ENCODE measurements at regions not wholly inside any gene's neighbourhood (a gene's known extent, or its start where the extent isn't known, plus 50 kb on each side); places are given as distances from the start of the nearest gene placed in this dataset.

DNA sequence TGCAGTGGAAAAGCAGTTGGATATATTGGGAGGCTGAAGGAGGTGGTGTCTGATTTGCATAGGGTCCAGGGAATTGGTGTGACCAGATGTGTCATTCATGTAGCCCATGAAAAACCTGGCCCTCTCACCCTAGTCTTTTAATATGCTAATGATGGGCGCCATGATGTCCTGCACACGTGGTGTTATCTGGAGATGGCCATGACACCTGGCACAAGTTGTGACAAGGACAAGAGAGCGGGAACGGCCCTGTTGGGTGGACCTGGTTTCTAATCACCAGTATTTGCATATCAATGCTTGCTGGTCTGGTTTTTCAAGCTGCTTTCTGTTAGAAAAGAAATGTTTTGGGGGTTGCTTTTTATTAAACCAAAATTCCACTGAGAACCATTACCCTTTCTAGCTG is 87.4 kb downstream of the ZXDA start:
- TF ChIP-seq, protein P1, sequence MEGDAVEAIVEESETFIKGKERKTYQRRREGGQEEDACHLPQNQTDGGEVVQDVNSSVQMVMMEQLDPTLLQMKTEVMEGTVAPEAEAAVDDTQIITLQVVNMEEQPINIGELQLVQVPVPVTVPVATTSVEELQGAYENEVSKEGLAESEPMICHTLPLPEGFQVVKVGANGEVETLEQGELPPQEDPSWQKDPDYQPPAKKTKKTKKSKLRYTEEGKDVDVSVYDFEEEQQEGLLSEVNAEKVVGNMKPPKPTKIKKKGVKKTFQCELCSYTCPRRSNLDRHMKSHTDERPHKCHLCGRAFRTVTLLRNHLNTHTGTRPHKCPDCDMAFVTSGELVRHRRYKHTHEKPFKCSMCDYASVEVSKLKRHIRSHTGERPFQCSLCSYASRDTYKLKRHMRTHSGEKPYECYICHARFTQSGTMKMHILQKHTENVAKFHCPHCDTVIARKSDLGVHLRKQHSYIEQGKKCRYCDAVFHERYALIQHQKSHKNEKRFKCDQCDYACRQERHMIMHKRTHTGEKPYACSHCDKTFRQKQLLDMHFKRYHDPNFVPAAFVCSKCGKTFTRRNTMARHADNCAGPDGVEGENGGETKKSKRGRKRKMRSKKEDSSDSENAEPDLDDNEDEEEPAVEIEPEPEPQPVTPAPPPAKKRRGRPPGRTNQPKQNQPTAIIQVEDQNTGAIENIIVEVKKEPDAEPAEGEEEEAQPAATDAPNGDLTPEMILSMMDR (IDR thresholded peaks at IDR 0.05; ENCODE audit: control extremely low read depth in 1 of 3, insufficient read depth in 1 of 3, low read depth in 1 of 3, low read length in 3 of 3) = no peak
- TF ChIP-seq SIN3A (conservative IDR thresholded peaks at IDR 0.05 in 1 of 2, IDR thresholded peaks at IDR 0.05 in 1 of 2; ENCODE audit: low read depth in 1 of 2, low read length in 2 of 2) (no peak), POLR2A (IDR thresholded peaks at IDR 0.05; ENCODE audit: control extremely low read depth in 1 of 2, low read depth in 2 of 2, low read length in 2 of 2) (no peak), NRF1 (IDR thresholded peaks at IDR 0.05; ENCODE audit: low read depth, low read length) (no peak), POLR2AphosphoS5 (IDR thresholded peaks at IDR 0.05; ENCODE audit: low read depth, low read length) (no peak), BCL11A (IDR thresholded peaks at IDR 0.05; ENCODE audit: low read depth in 2 of 2, low read length in 2 of 2) (no peak), CEBPB (IDR thresholded peaks at IDR 0.05; ENCODE audit: low read depth, low read length) (no peak), CBX8 (IDR thresholded peaks at IDR 0.05; ENCODE audit: borderline replicate concordance, low read depth, low read length) (no peak), CHD1 (IDR thresholded peaks at IDR 0.05; ENCODE audit: low read depth, low read length) (no peak), EZH2 (IDR thresholded peaks at IDR 0.05; ENCODE audit: low read depth, low read length, severe bottlenecking) (no peak), SP2 (IDR thresholded peaks at IDR 0.05; ENCODE audit: low read length) (no peak), SIX5 (IDR thresholded peaks at IDR 0.05; ENCODE audit: low read depth, low read length) (no peak), JUN (IDR thresholded peaks at IDR 0.05; ENCODE audit: low read depth, low read length) (no peak)
- TF ChIP-seq, protein P2, sequence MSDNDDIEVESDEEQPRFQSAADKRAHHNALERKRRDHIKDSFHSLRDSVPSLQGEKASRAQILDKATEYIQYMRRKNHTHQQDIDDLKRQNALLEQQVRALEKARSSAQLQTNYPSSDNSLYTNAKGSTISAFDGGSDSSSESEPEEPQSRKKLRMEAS (IDR thresholded peaks at IDR 0.05) = no peak
